GM10266 (cell line): ENCODE measurements at regions not wholly inside any gene's neighbourhood (a gene's known extent, or its start where the extent isn't known, plus 50 kb on each side); places are given as distances from the start of the nearest gene placed in this dataset.
"Not testable (repeated sequence)": the region's sequence is repeated elsewhere in the genome, so short reads cannot be mapped to it uniquely, and the experiment has no call there.

Experiments
- DNase-seq: peaks from one replicate; pipeline ENCODE4 v3.0.0; 2012; ENCODE audit errors: extremely low spot score
- CTCF ChIP-seq: IDR thresholded peaks from 2 replicates; pipeline ENCODE4 v1.5.1; 2012; ENCODE audit warnings: mild to moderate bottlenecking, low read depth; ENCODE audit not compliant: control insufficient read depth, insufficient read depth; ENCODE audit errors: missing control alignments

- no peak for DNase-seq
- TF ChIP-seq CTCF = no peak
Observed at GRCh38 chr2:106285237-106285829, 91.2 kb upstream of the UXS1 start.

GRCh38 chr2:106284691-106285202, 90.6 kb upstream of the UXS1 start:
- no peak for DNase-seq
- no peak for TF ChIP-seq CTCF

- TF ChIP-seq CTCF = no peak
- no peak for DNase-seq
Observed at GRCh38 chr2:106284255-106284654, 90.2 kb upstream of the UXS1 start.

GRCh38 chr2:106283228-106284152, 89.4 kb upstream of the UXS1 start:
- DNase-seq = not testable (repeated sequence)

GRCh38 chr2:106282462-106283170, 88.5 kb upstream of the UXS1 start:
- TF ChIP-seq CTCF = no peak
- no peak for DNase-seq

- not testable (repeated sequence) for DNase-seq
Observed at GRCh38 chr2:106281907-106282430, 87.9 kb upstream of the UXS1 start.

GRCh38 chr2:106280722-106281446, 86.8 kb upstream of the UXS1 start:
- no peak for TF ChIP-seq CTCF
- no peak for DNase-seq
